COLO668 (cell line): ENCODE measurements at regions not wholly inside any gene's neighbourhood (a gene's known extent, or its start where the extent isn't known, plus 50 kb on each side); places are given as distances from the start of the nearest gene placed in this dataset.

Source experiments
- DNase-seq: peaks from one replicate; lab custom pipeline; 2025; ENCODE audit not compliant: unreplicated experiment; lab: John Stamatoyannopoulos, UW

- DNase-seq, result no peak
Observed at GRCh38 chr2:137823196-137823595, 141.1 kb upstream of the HNMT start.

GRCh38 chr2:137824501-137824900, 139.8 kb upstream of the HNMT start:
- DNase-seq, result no peak

GRCh38 chr2:137826373-137827372, 137.6 kb upstream of the HNMT start:
- DNase-seq, result no peak

GRCh38 chr2:137828624-137829023, 135.6 kb upstream of the HNMT start:
- DNase-seq, result no peak

- DNase-seq, result no peak
Observed at GRCh38 chr2:137829251-137829650, 135.0 kb upstream of the HNMT start.

GRCh38 chr2:137834760-137835379, 129.4 kb upstream of the HNMT start:
- DNase-seq, result no peak

GRCh38 chr2:137836671-137837070, 127.6 kb upstream of the HNMT start:
- no peak for DNase-seq

GRCh38 chr2:137837830-137838229, 126.4 kb upstream of the HNMT start:
- DNase-seq, result no peak

GRCh38 chr2:137838255-137839092, 125.8 kb upstream of the HNMT start:
- DNase-seq, result no peak

GRCh38 chr2:137842430-137842829, 121.8 kb upstream of the HNMT start:
- no peak for DNase-seq

GRCh38 chr2:137842952-137843351, 121.3 kb upstream of the HNMT start:
- no peak for DNase-seq

- no peak for DNase-seq
Observed at GRCh38 chr2:137845422-137845821, 118.9 kb upstream of the HNMT start.

- DNase-seq, result no peak
Observed at GRCh38 chr2:137846993-137847392, 117.3 kb upstream of the HNMT start.

GRCh38 chr2:137847443-137847842, 116.8 kb upstream of the HNMT start:
- DNase-seq, result no peak

GRCh38 chr2:137857881-137858280, 106.4 kb upstream of the HNMT start:
- no peak for DNase-seq

GRCh38 chr2:137862651-137863050, 101.6 kb upstream of the HNMT start:
- DNase-seq, result no peak

- DNase-seq, result peak; percentile 67
Observed at GRCh38 chr2:137865954-137866540, 98.2 kb upstream of the HNMT start.

- DNase-seq, result no peak
Observed at GRCh38 chr2:137870682-137871081, 93.6 kb upstream of the HNMT start.

GRCh38 chr2:137872577-137872976, 91.7 kb upstream of the HNMT start:
- DNase-seq, result no peak

GRCh38 chr2:137873536-137874244, 90.6 kb upstream of the HNMT start:
- DNase-seq, result no peak
